ENCODE measurements at regions not wholly inside any gene's neighbourhood (a gene's known extent, or its start where the extent isn't known, plus 50 kb on each side); places are given as distances from the start of the nearest gene placed in this dataset.

GRCh38 chr6:125679128-125679527, 70.3 kb upstream of the HEY2 start:
- FAIRE-seq = peak; percentile 24
- H4K8ac ChIP-seq (ENCODE audit: extremely low read depth, insufficient read depth, low read length) = no peak overlapping the region
- POLR2A ChIA-PET (ENCODE audit: partially characterized antibody) = interaction anchor here (0.8 to 1.6 kb wide), 4 partner anchors 9 to 108 kb away, joined by 3 to 7 read pairs (median 4); no protein-coding TSS in a partner anchor

More at GRCh38 chr6:125679128-125679527, 70.3 kb upstream of the HEY2 start:
- Histone ChIP-seq H3K4me1 (replicated peaks in 1 of 4; ENCODE audit: control insufficient read depth in 3 of 4, insufficient read depth in 4 of 4, low read length in 3 of 4) (peaks cover 0 to 5% (median 2%) of the 10 kb centered on the region in 4 experiments; a peak in 3 of 7 replicates), H2BK5ac (ENCODE audit: low read depth, low read length) (no peak overlapping the region), H2AK5ac (ENCODE audit: low read depth, low read length) (no peak overlapping the region), H4K91ac (replicated peaks; ENCODE audit: insufficient read length, low read length) (no peak overlapping the region), H3K23ac (ENCODE audit: insufficient read length) (no peak overlapping the region), H3K79me2 (ENCODE audit: control insufficient read depth in 1 of 2, insufficient read depth in 2 of 2, low read length in 2 of 2) (no peaks in the 10 kb centered on the region), H2AFZ (ENCODE audit: low read length) (no peak overlapping the region), H4K20me1 (replicated peaks in 1 of 2; ENCODE audit: control insufficient read depth in 1 of 2, insufficient read depth in 2 of 2, low read length in 2 of 2) (no peaks in the 10 kb centered on the region), H3K4me2 (ENCODE audit: insufficient read depth in 1 of 2, low read depth in 2 of 2, low read length in 2 of 2) (0 out of 4 replicates have a peak overlapping the region, but pooled peaks of 1 of the 2 experiments have one; percentile 22), H3K36me3 (ENCODE audit: control insufficient read depth in 2 of 4, insufficient read depth in 4 of 4, low read length in 3 of 4) (peaks cover 0 to 8% (median 0%) of the 10 kb centered on the region in 4 experiments; a peak in 2 of 8 replicates), H3K4ac (replicated peaks; ENCODE audit: insufficient read length, low read depth, low read length) (no peak overlapping the region), H2BK12ac (ENCODE audit: low read depth, low read length) (no peak overlapping the region), H3K9ac (replicated peaks in 1 of 4; ENCODE audit: extremely low read depth in 1 of 4, low read depth in 3 of 4, low read length in 3 of 4) (no peak overlapping the region), H3K4me3 (ENCODE audit: extremely low read depth in 1 of 4, insufficient read depth in 2 of 4, low read depth in 3 of 4, low read length in 4 of 4) (no peak overlapping the region; a peak in 1 of 8 replicates), H3K27ac (ENCODE audit: low read depth, low read length) (no peak overlapping the region), H2BK15ac (ENCODE audit: low read length) (no peak overlapping the region), H2BK20ac (ENCODE audit: low read length) (no peak overlapping the region), H3K27me3 (replicated peaks in 1 of 4; ENCODE audit: control insufficient read depth in 3 of 4, extremely low read depth in 1 of 4, insufficient read depth in 3 of 4, low read length in 3 of 4) (no peaks in the 10 kb centered on the region), H3K14ac (ENCODE audit: insufficient read length) (no peak overlapping the region), H3K9me3 (ENCODE audit: insufficient read depth in 2 of 2, low read depth in 1 of 2, low read length in 1 of 2) (no peaks in the 10 kb centered on the region), H3K56ac (replicated peaks; ENCODE audit: insufficient read length, low read depth, low read length) (no peak overlapping the region), H3K18ac (ENCODE audit: extremely low read depth, low read length) (no peak overlapping the region), H2BK120ac (replicated peaks; ENCODE audit: low read depth, low read length) (no peak overlapping the region), H4K5ac (ENCODE audit: insufficient read length, low read depth, low read length) (no peak overlapping the region), H3K79me1 (ENCODE audit: low read depth, low read length) (no peaks in the 10 kb centered on the region), H3K23me2 (ENCODE audit: low read depth, low read length) (no peaks in the 10 kb centered on the region)
- WGBS, 2 experiments (ENCODE audit: extremely low coverage in 1 of 2, insufficient coverage in 1 of 2, insufficient read length in 1 of 2, insufficient replicate concordance in 2 of 2, low coverage in 1 of 2, low lambda C conversion rate in 2 of 2, missing lambda C conversion rate in 1 of 2) = 63% methylated on average over 4 of the region's 4 CpGs; no CpG with 5 or more reads in 1 of the 2 experiments
- peak; percentile 87 for TF ChIP-seq TEAD4 (IDR thresholded peaks at IDR 0.05; ENCODE audit: low read depth, low read length)
- TF ChIP-seq SAP30 (IDR thresholded peaks at IDR 0.05; ENCODE audit: insufficient read depth, insufficient replicate concordance, low read length) = no peak
- CTCF ChIA-PET (ENCODE audit: partially characterized antibody) = interaction anchor here (0.6 to 1.3 kb wide), 4 partner anchors 30 to 204 kb away, joined by 3 to 4 read pairs (median 4); no protein-coding TSS in a partner anchor
- no peak for DNase-seq (ENCODE audit: low read depth in 1 of 2, low spot score in 2 of 2)

Data from H1 (cell line).